Body of pancreas (tissue), 4 donors: ENCODE measurements at regions not wholly inside any gene's neighbourhood (a gene's known extent, or its start where the extent isn't known, plus 50 kb on each side); places are given as distances from the start of the nearest gene placed in this dataset.

ENCODE experiments used
- ATAC-seq: fragments of 150-250 bp; one replicate; pipeline ENCODE4 v1.9.1; 2016
- DNase-seq, 4 donors: peaks; one replicate each; pipeline ENCODE4 v3.0.0-alpha.2; 2019
- H3K27ac ChIP-seq, 4 donors: fragments of 200-600 bp; sonication (generic); 1 replicate in 3 of 4; 2 replicates in 1 of 4; pipeline versions ENCODE4 v1.5.1 to v1.6.1; 2016 to 2019; ENCODE audit warnings: mild to moderate bottlenecking in 1 of 4, mixed read lengths in 1 of 4, moderate library complexity in 1 of 4
- H3K27me3 ChIP-seq, 2 donors: fragments of 200-600 bp; sonication (generic); one replicate each; pipeline ENCODE4 v1.6.0; 2016; ENCODE audit warnings: mild to moderate bottlenecking in 1 of 2
- H3K36me3 ChIP-seq, 2 donors: fragments of 200-600 bp; sonication (generic); replicated peaks in 1 of 2; 2 replicates each; pipeline ENCODE4 v1.5.1; 2016; ENCODE audit warnings: low read depth in 2 of 2; ENCODE audit not compliant: insufficient read depth in 1 of 2
- H3K4me1 ChIP-seq: fragments of 200-600 bp; sonication (generic); one replicate; pipeline ENCODE4 v1.6.0; 2016
- H3K4me3 ChIP-seq, 2 donors: fragments of 200-600 bp; sonication (generic); 1 replicate in 1 of 2; 2 replicates in 1 of 2; pipeline ENCODE4 v1.5.1; 2016 to 2019
- H3K9me3 ChIP-seq, 3 donors: fragments of 200-600 bp; sonication (generic); 1 replicate in 2 of 3; 2 replicates in 1 of 3; pipeline ENCODE4 v1.5.1; 2016
- POLR2A ChIP-seq, 3 donors: fragments of 450-650 bp; IDR thresholded peaks; one replicate each; pipeline ENCODE4 v1.6.1; 2016; ENCODE audit warnings: antibody characterized with exemption in 3 of 3, mild to moderate bottlenecking in 2 of 3
- WGBS, 2 donors: methylation state at CpG; one replicate each; pipeline ENCODE4 v1.1.5; 2017; 5-methylcytosine and 5-hydroxymethylcytosine counted together
- intact Hi-C: fragments of 100-400 bp; cut with DNase I; formaldehyde crosslinking; loops from one replicate; pipeline ENCODE4 v1.15.1; 2023
- TF ChIP-seq, protein P1 (sequence below), 7 experiments: fragments of 450-650 bp in 4 of 7; fragments of 200-600 bp in 3 of 7; sonication (generic) in 3 of 7; IDR thresholded peaks; one replicate each; pipeline ENCODE4 v1.5.1; 2016 to 2019; ENCODE audit warnings: antibody characterized with exemption in 7 of 7

DNA sequence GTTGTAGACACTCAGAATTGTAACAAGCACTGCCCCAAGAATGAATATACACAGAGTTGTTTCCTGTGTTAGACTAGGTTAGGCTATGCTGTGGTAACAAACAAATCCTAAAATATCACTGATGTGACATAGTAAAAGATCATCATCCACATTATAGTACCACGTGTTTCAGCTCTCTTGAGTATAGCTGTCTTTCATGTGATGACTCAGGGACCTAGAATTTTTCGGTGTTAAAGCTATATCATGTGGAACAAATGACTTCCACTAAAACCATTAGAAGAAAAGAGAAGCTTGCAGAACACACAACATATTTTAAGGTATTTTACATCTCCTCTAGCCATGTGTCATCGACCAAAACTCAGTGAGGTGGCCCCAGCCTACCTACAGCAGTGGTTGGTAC lies 307.9 kb upstream of the RBMS3 start:
- 27 to 50% methylated on average over 3 of the region's 3 CpGs for WGBS, 2 donors
- H3K27me3 ChIP-seq: no peaks in the 10 kb centered on the region
- TF ChIP-seq, protein P1, sequence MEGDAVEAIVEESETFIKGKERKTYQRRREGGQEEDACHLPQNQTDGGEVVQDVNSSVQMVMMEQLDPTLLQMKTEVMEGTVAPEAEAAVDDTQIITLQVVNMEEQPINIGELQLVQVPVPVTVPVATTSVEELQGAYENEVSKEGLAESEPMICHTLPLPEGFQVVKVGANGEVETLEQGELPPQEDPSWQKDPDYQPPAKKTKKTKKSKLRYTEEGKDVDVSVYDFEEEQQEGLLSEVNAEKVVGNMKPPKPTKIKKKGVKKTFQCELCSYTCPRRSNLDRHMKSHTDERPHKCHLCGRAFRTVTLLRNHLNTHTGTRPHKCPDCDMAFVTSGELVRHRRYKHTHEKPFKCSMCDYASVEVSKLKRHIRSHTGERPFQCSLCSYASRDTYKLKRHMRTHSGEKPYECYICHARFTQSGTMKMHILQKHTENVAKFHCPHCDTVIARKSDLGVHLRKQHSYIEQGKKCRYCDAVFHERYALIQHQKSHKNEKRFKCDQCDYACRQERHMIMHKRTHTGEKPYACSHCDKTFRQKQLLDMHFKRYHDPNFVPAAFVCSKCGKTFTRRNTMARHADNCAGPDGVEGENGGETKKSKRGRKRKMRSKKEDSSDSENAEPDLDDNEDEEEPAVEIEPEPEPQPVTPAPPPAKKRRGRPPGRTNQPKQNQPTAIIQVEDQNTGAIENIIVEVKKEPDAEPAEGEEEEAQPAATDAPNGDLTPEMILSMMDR (IDR thresholded peaks at IDR 0.05): no peak
- TF ChIP-seq POLR2A (IDR thresholded peaks at IDR 0.05): no peak
- no peak for DNase-seq
- no peaks in the 10 kb centered on the region for H3K4me1 ChIP-seq
- ATAC-seq: no peak
- H3K4me3 ChIP-seq: no peak overlapping the region
- peaks cover 0 to 10% (median 0%) of the 10 kb centered on the region in 3 donors for H3K9me3 ChIP-seq
- intact Hi-C loops: no loop called here
- H3K36me3 ChIP-seq: no peaks in the 10 kb centered on the region
- H3K27ac ChIP-seq: no peak overlapping the region

DNA sequence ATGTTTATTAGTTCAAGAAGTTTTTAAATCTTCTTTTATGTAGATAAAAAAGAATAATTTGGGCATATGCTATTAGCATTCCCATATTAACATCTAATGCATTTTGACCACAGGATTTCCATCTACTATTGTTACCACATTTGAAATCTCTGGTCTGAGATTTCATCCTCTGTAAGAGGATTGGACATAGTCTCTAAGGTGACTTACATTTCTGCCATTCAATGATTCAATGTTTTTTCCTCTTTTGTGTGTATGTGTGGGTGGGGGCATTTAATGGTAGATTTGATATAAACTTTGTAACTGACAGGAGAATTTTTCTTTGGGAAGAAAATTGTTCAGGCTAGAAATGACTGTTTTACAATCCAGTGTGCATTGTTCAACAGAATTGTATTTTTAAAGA lies 307.3 kb upstream of the RBMS3 start:
- Histone ChIP-seq H3K4me3 (no peak overlapping the region), H3K27me3 (no peaks in the 10 kb centered on the region), H3K9me3 (peaks cover 0 to 5% (median 0%) of the 10 kb centered on the region in 3 donors), H3K27ac (no peak overlapping the region), H3K4me1 (no peaks in the 10 kb centered on the region), H3K36me3 (no peaks in the 10 kb centered on the region)
- ATAC-seq (no peak), DNase-seq (no peak)
- intact Hi-C loops: no loop called here
- TF ChIP-seq, protein P1 (IDR thresholded peaks at IDR 0.05): no peak
- no peak for TF ChIP-seq POLR2A (IDR thresholded peaks at IDR 0.05)

DNA sequence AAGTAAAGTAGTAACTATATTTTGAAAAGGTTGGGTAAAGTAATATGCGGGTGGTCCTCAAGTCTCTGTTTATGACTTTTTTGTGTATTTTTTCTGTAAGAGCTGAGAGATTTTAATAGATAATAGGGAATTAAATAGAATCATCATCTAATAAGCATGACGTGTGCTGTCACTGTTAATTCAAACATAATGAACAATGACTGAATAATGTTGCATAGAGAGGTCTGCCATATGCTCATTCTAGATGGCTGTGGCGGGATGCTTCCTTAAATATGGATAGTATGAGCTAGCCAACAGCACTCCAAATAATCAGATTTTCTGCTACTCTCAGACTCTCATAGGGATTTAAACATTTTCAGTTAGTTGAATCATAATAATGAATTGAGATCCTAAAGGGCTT lies 302.8 kb upstream of the RBMS3 start:
- no peak for ATAC-seq
- no peak for DNase-seq
- TF ChIP-seq, protein P1 (IDR thresholded peaks at IDR 0.05): no peak
- TF ChIP-seq POLR2A (IDR thresholded peaks at IDR 0.05): no peak

DNA sequence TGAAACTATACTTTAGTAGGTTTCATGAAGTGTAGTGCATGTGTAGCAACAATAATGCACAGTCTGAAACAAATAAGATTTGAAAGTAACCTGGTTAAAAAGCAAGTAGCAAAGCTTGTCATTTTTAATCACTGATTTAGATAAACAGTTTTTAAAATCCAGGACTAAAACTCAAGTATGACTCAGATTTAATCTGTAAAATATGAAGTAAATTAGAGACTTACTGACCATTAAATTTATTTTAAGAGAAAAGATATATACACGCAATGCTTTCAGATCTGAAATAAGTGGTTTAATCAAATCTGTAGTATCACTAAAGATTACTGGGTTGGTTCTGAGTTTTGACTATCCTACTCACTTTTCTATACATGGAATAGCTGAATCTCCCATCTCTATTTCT lies 300.7 kb upstream of the RBMS3 start:
- TF ChIP-seq, protein P1 (IDR thresholded peaks at IDR 0.05): no peak
- TF ChIP-seq POLR2A (IDR thresholded peaks at IDR 0.05): no peak
- 72 to 75% methylated on average over 1 of the region's 1 CpG for WGBS, 2 donors
- Histone ChIP-seq H3K4me3 (no peak overlapping the region), H3K36me3 (no peaks in the 10 kb centered on the region), H3K27ac (no peak overlapping the region), H3K27me3 (no peaks in the 10 kb centered on the region), H3K4me1 (no peaks in the 10 kb centered on the region), H3K9me3 (no peaks in the 10 kb centered on the region)
- intact Hi-C loops: no loop called here
- DNase-seq (no peak), ATAC-seq (no peak)

More for the DNA sequence above, 302.8 kb upstream of the RBMS3 start:
- H3K36me3 ChIP-seq: no peaks in the 10 kb centered on the region
- H3K4me1 ChIP-seq: no peaks in the 10 kb centered on the region
- no peak overlapping the region for H3K4me3 ChIP-seq
- intact Hi-C loops: no loop called here
- H3K27me3 ChIP-seq: no peaks in the 10 kb centered on the region
- 51 to 67% methylated on average over 3 of the region's 3 CpGs for WGBS, 2 donors
- no peaks in the 10 kb centered on the region for H3K9me3 ChIP-seq
- H3K27ac ChIP-seq: no peak overlapping the region

DNA sequence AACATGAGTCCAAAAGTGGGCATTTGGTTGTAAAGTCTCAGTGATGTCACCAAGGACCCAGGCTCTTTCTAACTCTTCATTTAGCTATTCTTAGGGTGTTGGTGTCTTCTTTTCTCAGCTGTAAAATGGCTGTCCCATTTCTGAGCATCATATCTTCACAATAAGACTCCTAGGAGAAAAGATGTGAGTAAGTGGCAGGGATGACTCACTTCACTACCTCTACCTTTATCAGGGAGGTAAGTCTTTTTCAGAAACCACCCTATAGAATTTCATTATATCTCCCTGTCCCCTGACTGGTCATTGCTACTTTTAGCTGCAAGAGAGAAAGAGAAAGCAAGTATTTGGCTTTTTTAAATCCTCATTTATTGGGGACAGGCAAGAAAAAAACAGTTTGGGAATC lies 300.2 kb upstream of the RBMS3 start:
- no peaks in the 10 kb centered on the region for H3K36me3 ChIP-seq
- ATAC-seq (no peak), DNase-seq (no peak)
- no peaks in the 10 kb centered on the region for H3K4me1 ChIP-seq
- H3K27ac ChIP-seq: no peak overlapping the region
- H3K9me3 ChIP-seq: no peaks in the 10 kb centered on the region
- intact Hi-C loops: no loop called here
- no peaks in the 10 kb centered on the region for H3K27me3 ChIP-seq
- TF ChIP-seq, protein P1 (IDR thresholded peaks at IDR 0.05): no peak
- no peak for TF ChIP-seq POLR2A (IDR thresholded peaks at IDR 0.05)
- H3K4me3 ChIP-seq: no peak overlapping the region
